Activated T-cell treated with anti-CD3 and anti-CD28 coated beads, Interleukin-2, amount 50 U/mL, for 4 hours (primary cell): ENCODE measurements at regions not wholly inside any gene's neighbourhood (a gene's known extent, or its start where the extent isn't known, plus 50 kb on each side); places are given as distances from the start of the nearest gene placed in this dataset.

Source experiments
- ATAC-seq, 2 donors: fragments of 200-7000 bp; cut with Tn5 transposase; one replicate each; pipeline ENCODE4 v1.10.0; 2021
- DNase-seq: peaks from one replicate; pipeline ENCODE4 v3.0.0-alpha.2; 2020
- H3K27me3 Mint-ChIP-seq: one replicate; pipeline ENCODE4 v1.8.0; 2021; ENCODE audit warnings: low read depth, mixed read lengths
- H3K36me3 Mint-ChIP-seq: one replicate; pipeline ENCODE4 v1.8.0; 2022; ENCODE audit warnings: mixed read lengths; ENCODE audit not compliant: insufficient read depth
- H3K4me1 Mint-ChIP-seq: one replicate; pipeline ENCODE4 v1.8.0; 2021; ENCODE audit warnings: low read depth, mixed read lengths
- H3K4me3 Mint-ChIP-seq: one replicate; pipeline ENCODE4 v1.8.0; 2021; ENCODE audit warnings: mild to moderate bottlenecking, moderate library complexity, mixed read lengths
- H3K9me3 Mint-ChIP-seq: one replicate; pipeline ENCODE4 v1.8.0; 2021; ENCODE audit warnings: mixed read lengths

DNA sequence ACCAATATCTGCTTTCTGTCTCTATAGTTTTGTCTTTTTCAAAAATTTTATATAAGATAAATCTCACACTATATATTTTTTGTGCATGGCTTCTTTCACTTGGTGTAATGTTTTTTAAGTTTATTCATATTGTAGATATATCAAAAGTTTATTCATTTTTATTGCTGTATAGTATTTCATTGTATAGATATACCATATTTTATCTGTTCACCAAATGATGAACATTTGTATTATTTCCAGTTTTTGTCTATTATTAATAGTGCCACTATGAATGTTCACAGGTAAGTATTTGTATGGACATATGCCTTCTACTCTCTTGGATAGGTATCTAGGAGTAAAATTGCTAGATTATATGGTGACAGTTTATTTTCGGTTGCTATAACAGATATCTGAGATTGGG lies 289.5 kb upstream of the CITED2 start:
- Mint-ChIP-seq H3K36me3 (no peaks in the 10 kb centered on the region), H3K9me3 (peaks cover 20% of the 10 kb centered on the region), H3K4me1 (no peaks in the 10 kb centered on the region), H3K4me3 (no peak overlapping the region), H3K27me3 (peaks cover 5% of the 10 kb centered on the region)
- ATAC-seq (no peak), DNase-seq (no peak)

DNA sequence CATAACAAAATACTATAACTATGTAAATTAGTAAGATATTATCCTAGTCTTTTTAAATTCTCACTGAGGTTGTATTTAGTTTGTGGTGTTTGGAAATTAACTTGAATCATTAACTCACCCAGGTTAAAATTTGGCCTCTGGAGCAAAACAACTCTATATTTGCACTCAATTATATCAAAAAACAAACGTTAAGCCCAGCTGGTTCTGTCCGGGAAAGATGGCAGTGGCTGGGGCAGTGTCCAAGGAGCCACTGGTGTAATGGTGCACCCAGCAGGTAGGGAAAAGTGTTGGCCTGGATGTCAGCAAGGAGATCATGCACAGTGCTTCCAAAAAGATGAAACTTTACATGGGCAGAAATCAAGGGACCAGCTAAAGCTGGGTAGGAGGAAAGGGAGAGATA lies 285.3 kb upstream of the CITED2 start:
- Mint-ChIP-seq H3K4me1 (no peaks in the 10 kb centered on the region), H3K27me3 (no peaks in the 10 kb centered on the region), H3K9me3 (peaks cover 8% of the 10 kb centered on the region), H3K4me3 (no peak overlapping the region), H3K36me3 (no peaks in the 10 kb centered on the region)
- ATAC-seq: no peak
- no peak for DNase-seq

DNA sequence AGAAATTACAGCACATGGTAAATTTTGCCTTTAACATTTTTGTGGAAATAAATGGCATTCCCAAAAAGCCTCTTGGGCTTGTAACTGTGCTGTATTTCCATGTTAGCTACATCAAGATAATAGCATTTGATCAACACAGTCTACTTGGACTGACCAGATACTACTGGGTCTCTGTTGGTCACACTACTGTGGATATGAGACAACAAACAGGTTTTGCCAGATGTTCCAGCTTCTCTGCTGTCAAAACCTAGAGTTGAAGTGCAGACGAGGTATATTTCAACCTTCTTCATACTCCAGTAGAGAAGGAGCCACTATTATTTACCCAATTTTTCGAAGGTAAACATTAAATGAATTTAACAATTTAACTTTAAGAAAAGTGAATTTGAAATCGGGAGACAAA lies 284.7 kb upstream of the CITED2 start:
- DNase-seq (no peak), ATAC-seq (no peak)
- H3K9me3 Mint-ChIP-seq: peaks cover 3% of the 10 kb centered on the region
- no peaks in the 10 kb centered on the region for H3K27me3 Mint-ChIP-seq
- no peaks in the 10 kb centered on the region for H3K4me1 Mint-ChIP-seq
- H3K4me3 Mint-ChIP-seq: no peak overlapping the region
- no peaks in the 10 kb centered on the region for H3K36me3 Mint-ChIP-seq

DNA sequence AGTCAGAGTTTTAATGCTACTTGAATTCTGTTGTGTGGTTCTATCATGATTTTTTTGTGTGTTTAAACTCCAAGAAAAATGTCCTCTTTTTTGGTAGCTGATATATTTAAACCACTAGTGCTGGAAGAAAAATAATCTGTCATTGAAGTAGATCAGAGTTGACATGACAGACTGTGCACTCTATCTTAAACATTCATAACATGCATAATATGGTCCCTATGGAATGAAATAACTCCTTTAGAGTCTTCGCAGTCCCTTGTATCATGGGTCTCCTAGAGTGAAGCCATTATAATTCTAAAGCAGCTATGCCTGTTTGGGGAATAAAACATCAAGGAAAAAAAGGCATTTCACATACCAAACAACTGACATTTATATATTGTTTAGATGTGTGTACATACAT lies 282.7 kb upstream of the CITED2 start:
- Mint-ChIP-seq H3K27me3 (no peaks in the 10 kb centered on the region), H3K4me3 (no peak overlapping the region), H3K9me3 (no peaks in the 10 kb centered on the region), H3K36me3 (no peaks in the 10 kb centered on the region), H3K4me1 (no peaks in the 10 kb centered on the region)
- no peak for DNase-seq
- ATAC-seq: no peak

DNA sequence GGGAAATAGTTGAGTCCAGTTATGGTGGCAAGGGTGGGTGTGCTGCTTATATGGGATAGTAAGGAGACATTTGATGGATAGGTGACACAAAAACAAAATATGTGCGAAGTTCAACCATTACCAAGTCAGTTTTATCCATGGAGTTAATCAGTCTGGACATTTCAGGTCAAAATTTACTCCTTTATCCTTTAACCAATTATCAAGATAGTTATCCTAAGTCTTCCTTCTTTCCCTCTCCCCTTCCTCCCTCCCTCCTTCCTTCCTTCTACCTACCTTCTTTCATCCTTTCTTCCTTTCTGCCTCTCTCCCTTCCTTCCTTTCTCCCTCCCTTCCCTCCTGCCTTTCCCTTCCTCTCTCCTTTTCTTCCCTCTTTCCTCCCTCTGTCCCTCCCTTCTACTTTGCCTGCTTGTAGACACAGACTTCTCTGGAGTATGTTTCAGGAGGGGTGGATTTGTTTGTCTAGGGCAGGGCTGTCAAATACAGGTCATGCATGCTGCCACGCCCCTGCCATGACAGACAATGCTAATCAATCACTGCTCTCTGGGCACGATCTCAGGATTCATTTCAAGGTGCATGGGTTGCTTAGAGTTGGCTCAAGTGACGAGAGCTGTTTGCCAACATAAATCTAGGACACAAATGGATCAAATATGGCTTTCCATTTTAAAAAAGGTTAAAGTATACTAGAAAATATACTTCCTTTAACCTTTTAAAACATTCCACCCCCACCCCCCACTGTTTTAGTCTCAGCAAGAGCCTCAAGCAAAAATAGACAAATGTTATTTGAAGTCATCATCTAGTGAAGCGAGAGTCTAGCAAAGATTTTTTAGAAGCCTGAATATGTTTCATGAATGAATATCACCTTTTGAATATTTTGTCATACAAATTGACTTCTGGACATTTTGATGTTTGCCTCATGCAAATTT lies 281.6 kb upstream of the CITED2 start:
- no peaks in the 10 kb centered on the region for H3K27me3 Mint-ChIP-seq
- no peaks in the 10 kb centered on the region for H3K36me3 Mint-ChIP-seq
- DNase-seq: no peak
- no peaks in the 10 kb centered on the region for H3K4me1 Mint-ChIP-seq
- no peak overlapping the region for H3K4me3 Mint-ChIP-seq
- no peak for ATAC-seq
- no peaks in the 10 kb centered on the region for H3K9me3 Mint-ChIP-seq

DNA sequence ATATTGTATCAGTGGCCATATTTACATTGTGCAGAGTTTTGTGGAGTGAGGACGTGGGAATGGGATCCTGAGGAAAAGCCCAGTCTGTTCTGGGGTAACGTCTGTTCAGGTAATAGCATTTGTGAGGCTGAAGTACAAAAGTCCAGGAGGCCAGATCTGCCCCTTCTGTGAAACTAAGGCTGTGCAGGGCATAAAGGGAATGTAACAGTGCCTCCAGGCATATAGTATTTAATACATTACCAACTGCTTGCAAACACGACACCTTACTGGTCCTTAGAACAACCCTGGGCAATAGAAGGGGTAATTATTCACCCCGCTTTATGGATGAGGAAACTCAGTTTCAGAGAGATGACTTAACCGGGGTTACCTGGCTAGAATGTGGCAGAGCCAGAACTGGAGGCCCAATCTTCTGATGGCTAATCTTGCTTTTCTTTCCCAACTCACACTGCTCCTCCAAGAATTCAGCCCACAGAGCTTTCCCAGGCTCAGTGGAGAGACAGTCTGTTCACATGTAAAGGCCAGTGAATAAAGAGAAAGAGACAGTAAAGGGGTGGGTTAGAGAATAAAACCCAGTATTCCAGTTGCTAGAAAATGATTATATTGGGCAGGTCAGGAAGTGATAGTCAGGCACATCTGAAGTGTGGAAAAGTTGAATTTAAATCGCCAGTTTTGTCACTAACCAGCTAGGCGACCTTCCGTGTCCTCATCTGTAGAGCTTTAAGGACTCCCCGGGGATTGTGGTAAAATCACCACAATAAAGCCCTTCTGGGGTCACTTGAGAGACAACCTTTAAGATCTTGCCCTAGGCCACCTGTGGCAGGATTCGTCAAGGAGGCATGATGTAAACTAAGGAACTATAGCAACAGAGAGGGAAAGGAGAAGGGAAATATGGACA lies 280.7 kb upstream of the CITED2 start:
- Mint-ChIP-seq H3K9me3 (no peaks in the 10 kb centered on the region), H3K36me3 (no peaks in the 10 kb centered on the region), H3K27me3 (no peaks in the 10 kb centered on the region), H3K4me3 (no peak overlapping the region), H3K4me1 (no peaks in the 10 kb centered on the region)
- no peak for ATAC-seq
- no peak for DNase-seq

DNA sequence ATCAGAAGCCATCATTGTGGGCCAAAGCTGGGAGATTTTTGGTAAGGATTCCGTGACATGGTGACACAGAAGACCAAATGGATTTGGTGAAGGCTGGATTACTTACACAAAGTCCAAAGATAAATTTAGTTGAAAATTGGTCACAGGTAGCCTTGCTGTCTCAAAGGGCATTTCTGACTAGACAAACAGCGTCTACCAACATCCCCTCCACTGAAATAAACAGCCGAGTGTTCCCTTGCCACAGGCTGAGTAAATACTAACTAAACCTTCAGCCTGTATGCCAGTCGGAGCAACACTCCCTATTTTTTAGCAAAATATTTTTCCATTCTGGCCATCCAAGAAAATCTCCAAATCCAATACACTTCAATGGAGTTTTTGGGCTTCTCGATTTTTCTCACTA lies 279.9 kb upstream of the CITED2 start:
- no peaks in the 10 kb centered on the region for H3K4me1 Mint-ChIP-seq
- ATAC-seq (no peak), DNase-seq (no peak)
- H3K4me3 Mint-ChIP-seq: no peak overlapping the region
- H3K27me3 Mint-ChIP-seq: no peaks in the 10 kb centered on the region
- H3K36me3 Mint-ChIP-seq: no peaks in the 10 kb centered on the region
- no peaks in the 10 kb centered on the region for H3K9me3 Mint-ChIP-seq

DNA sequence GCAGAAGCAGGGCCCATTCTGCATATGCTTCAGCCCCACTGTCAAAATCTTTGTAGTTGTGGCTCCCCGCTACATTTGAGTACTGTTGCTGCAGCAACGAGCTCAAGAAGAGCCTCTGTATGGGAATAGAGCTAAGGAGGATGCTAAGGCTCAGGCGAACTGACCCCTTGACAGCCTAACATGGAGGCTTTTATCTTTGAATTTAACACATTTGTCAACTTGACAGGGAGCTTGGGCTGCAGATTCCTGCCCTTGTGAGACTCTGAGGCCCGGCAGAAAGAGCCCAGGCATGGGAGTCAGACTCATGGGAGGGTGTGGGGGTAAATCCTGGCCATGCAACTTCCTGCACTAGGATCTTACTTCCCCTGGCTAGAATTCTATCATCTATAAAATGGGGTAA lies 278.7 kb upstream of the CITED2 start:
- Mint-ChIP-seq H3K36me3 (no peaks in the 10 kb centered on the region), H3K4me1 (no peaks in the 10 kb centered on the region), H3K27me3 (peaks cover 3% of the 10 kb centered on the region), H3K4me3 (no peak overlapping the region), H3K9me3 (no peaks in the 10 kb centered on the region)
- no peak for ATAC-seq
- no peak for DNase-seq

DNA sequence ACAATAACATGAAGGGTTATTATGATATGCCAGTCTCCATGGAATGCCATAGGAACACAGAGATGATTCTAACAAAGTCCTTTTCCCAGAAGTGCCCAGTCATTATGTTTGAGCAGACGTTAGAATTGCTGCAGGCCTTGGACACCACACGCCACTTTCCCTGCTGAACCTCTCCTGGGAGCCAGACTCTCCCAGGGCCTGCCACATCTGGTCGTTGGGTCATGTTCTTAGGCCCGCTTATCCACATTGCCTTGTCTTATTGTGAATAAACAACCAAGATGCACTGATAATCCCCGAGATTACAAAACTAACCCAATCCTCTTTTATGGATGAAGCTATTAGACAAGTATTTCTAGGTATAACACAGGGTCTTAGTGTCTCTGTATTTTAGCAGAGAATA lies 276.5 kb upstream of the CITED2 start:
- Mint-ChIP-seq H3K36me3 (no peaks in the 10 kb centered on the region), H3K9me3 (peaks cover 7% of the 10 kb centered on the region), H3K4me3 (no peak overlapping the region), H3K27me3 (peaks cover 4% of the 10 kb centered on the region), H3K4me1 (no peaks in the 10 kb centered on the region)
- no peak for DNase-seq
- ATAC-seq: no peak

DNA sequence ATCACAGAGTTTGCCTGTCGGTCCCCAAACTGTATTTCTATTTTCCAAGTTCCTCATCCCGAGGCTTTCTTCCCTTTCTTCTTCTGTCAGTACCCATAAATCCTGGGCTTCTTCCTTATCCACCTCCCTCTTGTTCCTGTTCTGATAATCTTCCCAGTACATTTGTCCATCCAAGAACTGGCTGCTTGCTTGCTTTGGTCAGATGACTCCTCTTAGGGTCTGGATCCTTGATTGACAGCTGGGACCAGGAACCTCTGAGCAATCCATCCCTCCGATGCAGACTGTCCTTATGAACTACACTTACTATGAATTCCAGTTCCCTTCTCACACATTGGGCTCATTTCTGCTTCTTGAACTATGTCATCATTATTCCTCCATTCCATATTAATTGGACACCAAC lies 275.3 kb upstream of the CITED2 start:
- Mint-ChIP-seq H3K4me3 (no peak overlapping the region), H3K4me1 (no peaks in the 10 kb centered on the region), H3K27me3 (peaks cover 4% of the 10 kb centered on the region), H3K36me3 (no peaks in the 10 kb centered on the region), H3K9me3 (peaks cover 7% of the 10 kb centered on the region)
- ATAC-seq: no peak
- DNase-seq: no peak

DNA sequence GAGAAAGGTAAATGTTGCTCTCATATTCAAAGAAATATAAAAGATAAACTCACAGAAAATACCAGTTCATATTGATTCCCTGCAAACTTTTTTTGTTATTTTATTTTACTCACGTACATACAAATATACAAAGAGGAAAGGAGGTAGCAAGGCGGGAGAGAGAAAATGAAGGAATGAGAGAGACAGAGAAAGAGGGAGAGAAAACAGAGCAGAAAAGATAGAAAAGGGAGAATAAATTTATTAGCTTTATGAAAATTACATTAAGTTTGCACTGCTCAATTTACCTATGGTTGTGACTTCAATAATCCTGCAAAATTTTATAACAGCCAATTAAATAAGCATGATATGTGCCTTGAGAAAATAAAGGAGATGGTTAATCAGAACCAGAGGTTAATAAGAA lies 274.7 kb upstream of the CITED2 start:
- DNase-seq: no peak
- no peak for ATAC-seq
- Mint-ChIP-seq H3K9me3 (peaks cover 7% of the 10 kb centered on the region), H3K36me3 (no peaks in the 10 kb centered on the region), H3K27me3 (peaks cover 4% of the 10 kb centered on the region), H3K4me1 (no peaks in the 10 kb centered on the region), H3K4me3 (no peak overlapping the region)

DNA sequence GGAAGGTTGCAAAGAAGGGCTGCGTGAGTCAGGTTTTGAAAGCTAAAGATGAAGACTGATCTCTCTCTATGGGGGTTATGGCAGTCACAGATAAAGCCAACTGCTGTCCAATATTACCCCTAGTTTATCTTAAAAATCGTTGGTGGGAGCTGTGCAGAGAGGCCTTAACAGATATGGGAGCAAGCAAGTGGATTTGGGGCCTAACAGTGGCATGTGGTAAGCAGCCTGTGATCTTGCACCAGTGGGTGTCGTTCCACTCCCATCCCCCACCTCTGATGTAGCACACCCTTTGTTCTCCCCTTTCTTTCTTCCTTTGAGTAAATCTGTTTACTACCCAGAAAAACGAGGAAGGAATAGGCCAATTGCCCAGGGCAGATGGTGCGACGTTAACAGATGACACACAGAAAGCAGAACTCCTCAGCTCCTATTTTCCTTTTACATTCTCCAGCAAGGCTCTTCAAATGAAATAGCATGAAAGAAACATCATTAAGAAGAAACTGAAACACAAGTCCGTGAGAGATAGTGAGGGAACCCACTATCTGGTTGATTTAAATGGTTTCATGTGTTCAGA lies 274.1 kb upstream of the CITED2 start:
- no peak for ATAC-seq
- no peak overlapping the region for H3K4me3 Mint-ChIP-seq
- H3K27me3 Mint-ChIP-seq: peaks cover 4% of the 10 kb centered on the region
- peaks cover 7% of the 10 kb centered on the region for H3K9me3 Mint-ChIP-seq
- no peaks in the 10 kb centered on the region for H3K4me1 Mint-ChIP-seq
- no peaks in the 10 kb centered on the region for H3K36me3 Mint-ChIP-seq
- DNase-seq: no peak

DNA sequence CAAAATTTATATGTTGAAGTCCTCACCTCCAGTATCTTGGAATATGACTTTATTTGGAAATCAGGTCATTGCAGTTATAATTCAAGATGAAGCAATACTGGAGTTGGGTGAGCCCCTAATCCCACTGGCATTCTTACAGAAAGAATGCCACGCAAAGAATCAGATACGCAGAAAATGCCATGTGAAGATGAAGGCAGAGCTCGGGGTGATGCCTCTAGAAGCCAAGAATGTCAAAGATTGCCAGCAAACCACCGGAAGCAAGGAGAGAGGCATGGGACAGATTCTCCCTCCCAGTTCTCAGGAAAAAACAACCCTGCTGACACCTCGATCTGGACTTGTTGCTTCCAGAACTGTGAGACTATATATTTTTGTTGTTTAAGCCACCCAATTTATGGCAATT lies 273.4 kb upstream of the CITED2 start:
- Mint-ChIP-seq H3K9me3 (peaks cover 7% of the 10 kb centered on the region), H3K4me1 (no peaks in the 10 kb centered on the region), H3K36me3 (no peaks in the 10 kb centered on the region), H3K4me3 (no peak overlapping the region), H3K27me3 (peaks cover 4% of the 10 kb centered on the region)
- no peak for ATAC-seq
- no peak for DNase-seq

DNA sequence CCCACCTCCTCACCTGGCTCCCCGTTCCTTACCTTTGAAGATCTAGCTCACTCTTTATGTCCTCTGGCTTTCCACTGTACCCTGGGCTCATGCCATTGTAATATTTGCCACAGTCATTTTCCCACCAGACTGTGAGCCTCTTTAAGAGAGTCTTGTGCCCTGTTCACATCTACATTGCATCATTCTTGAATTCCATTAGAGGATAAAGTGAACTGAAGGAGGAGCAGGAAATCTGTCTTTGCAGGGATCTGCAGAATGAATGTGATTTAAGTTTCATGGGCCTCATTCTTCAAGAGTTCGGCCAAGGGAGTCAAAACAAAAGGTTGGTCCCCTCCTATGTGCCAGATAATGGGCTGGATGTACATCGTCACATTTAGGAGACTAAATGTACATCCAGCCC lies 272.6 kb upstream of the CITED2 start:
- DNase-seq (no peak), ATAC-seq (no peak)
- Mint-ChIP-seq H3K9me3 (peaks cover 7% of the 10 kb centered on the region), H3K36me3 (no peaks in the 10 kb centered on the region), H3K4me1 (no peaks in the 10 kb centered on the region), H3K4me3 (no peak overlapping the region), H3K27me3 (peaks cover 4% of the 10 kb centered on the region)
